H1 (cell line): ENCODE measurements at regions not wholly inside any gene's neighbourhood (a gene's known extent, or its start where the extent isn't known, plus 50 kb on each side); places are given as distances from the start of the nearest gene placed in this dataset.

Source experiments
- BACH1 ChIP-seq: IDR thresholded peaks from 2 replicates; pipeline ENCODE4 v1.6.1; 2012; ENCODE audit warnings: low read length, improper control_type of control experiment
- TF ChIP-seq, protein P1 (sequence below): IDR thresholded peaks from 2 replicates; pipeline ENCODE4 v1.6.1; 2011; ENCODE audit warnings: low read length, improper control_type of control experiment

DNA sequence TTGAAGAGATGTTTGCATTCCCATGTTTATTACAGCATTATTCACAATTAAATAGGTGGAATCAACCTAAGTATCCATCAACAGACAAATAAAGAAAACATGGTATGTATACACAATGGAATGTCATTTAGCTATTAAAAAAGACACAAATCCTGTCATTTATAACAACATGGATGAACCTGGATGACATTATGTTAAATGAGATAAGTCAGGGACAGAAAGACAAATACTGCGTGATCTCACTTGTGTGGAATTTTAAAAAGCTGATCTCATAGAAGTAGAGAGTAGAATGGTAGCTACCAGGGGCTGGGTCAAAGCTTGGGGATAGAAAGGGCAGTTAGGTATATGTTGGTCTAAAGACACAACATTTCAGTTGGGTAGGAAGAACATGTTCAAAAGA lies 376.3 kb downstream of the EPHA4 start (continued):
- TF ChIP-seq, protein P1, sequence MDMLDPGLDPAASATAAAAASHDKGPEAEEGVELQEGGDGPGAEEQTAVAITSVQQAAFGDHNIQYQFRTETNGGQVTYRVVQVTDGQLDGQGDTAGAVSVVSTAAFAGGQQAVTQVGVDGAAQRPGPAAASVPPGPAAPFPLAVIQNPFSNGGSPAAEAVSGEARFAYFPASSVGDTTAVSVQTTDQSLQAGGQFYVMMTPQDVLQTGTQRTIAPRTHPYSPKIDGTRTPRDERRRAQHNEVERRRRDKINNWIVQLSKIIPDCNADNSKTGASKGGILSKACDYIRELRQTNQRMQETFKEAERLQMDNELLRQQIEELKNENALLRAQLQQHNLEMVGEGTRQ, result no peak
- TF ChIP-seq BACH1, result no peak
- TF ChIP-seq, all 59 proteins: peak for 0
